Fibroblast of villous mesenchyme (primary cell): ENCODE measurements at regions not wholly inside any gene's neighbourhood (a gene's known extent, or its start where the extent isn't known, plus 50 kb on each side); places are given as distances from the start of the nearest gene placed in this dataset.

ENCODE experiments used
- DNase-seq: peaks from one replicate; pipeline ENCODE4 v3.0.0-alpha.2; 2010; ENCODE audit warnings: low read depth
- H3K4me3 ChIP-seq: 2 replicates; pipeline ENCODE4 v1.5.1; 2011; ENCODE audit warnings: low read depth, mild to moderate bottlenecking, low read length
- CTCF ChIP-seq: IDR thresholded peaks from 2 replicates; pipeline ENCODE4 v1.5.1; 2012; ENCODE audit warnings: low read depth, mild to moderate bottlenecking, low read length; ENCODE audit not compliant: insufficient read depth

GRCh38 chr12:67411562-67411961 is 142.4 kb downstream of the CAND1 start:
- H3K4me3 ChIP-seq = no peak overlapping the region
- TF ChIP-seq CTCF = no peak
- no peak for DNase-seq

GRCh38 chr12:67413577-67413976 is 144.4 kb downstream of the CAND1 start:
- DNase-seq = peak; percentile 44
- TF ChIP-seq CTCF = no peak

GRCh38 chr12:67414011-67414715 is 145.0 kb downstream of the CAND1 start:
- no peak for DNase-seq
- H3K4me3 ChIP-seq = no peak overlapping the region
- TF ChIP-seq CTCF = no peak

More at GRCh38 chr12:67413577-67413976, 144.4 kb downstream of the CAND1 start:
- H3K4me3 ChIP-seq = no peak overlapping the region

DNA sequence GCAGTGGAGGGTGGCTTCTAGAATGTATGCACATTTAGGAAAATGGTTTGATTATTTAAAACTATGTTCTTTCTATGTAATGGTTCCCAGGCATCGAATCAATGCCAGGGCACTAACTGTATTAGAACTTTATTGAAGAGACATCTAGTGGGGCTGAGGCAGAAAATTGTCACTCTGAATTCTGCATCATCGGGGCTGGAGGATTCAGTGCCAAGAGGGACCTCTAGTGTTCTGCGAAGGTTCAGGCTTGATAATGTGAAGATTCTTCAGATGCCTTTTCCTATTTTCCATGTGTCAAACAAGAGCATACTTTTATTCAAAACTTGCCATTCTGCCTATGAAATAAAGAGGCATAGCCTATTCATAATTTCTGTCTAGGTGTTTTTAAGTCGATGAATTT is 146.3 kb downstream of the CAND1 start:
- peak; percentile 56 for DNase-seq
- H3K4me3 ChIP-seq = no peak overlapping the region
- TF ChIP-seq CTCF = peak; percentile 58

DNA sequence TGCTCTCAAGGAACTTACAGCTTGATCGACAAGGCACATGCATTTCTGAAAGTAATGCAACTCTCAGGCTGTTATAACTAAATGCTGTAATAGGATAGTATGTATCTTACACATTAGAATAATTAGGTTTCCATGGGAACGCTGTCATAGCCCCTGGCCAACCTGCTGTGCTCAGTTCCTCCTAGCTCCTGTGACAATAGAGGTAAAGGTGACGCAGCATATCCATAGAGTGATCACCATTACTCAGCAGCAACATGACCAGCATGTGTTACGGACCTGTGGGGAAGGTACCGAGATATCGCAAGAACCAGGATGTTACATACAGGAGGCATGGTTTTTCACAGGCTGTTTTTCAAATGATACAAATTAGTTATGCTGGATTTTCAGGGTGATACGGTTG is 150.7 kb downstream of the CAND1 start:
- no peak for TF ChIP-seq CTCF
- DNase-seq = no peak

DNA sequence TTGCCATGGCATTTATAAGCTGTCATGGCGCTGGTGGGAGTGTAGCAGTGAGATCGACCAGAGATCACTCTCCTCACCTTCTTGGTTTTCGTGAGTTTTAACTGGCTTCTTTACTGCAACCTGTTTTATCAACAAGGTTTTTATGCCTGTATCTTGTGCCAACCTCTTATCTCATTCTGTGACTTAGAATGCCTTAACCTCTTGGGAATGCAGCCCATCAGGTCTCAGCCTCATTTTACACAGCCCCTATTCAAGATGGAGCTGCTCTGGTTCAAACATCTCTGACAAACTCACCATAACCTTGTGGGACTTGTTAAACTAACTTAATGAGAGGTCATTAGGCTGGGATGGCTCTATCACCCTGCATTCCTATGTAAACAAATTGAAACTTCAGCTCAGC is 151.3 kb downstream of the CAND1 start:
- no peak overlapping the region for H3K4me3 ChIP-seq
- no peak for DNase-seq
- TF ChIP-seq CTCF = no peak

More for the DNA sequence above, 150.7 kb downstream of the CAND1 start:
- H3K4me3 ChIP-seq = no peak overlapping the region

- TF ChIP-seq CTCF = no peak
- H3K4me3 ChIP-seq = no peak overlapping the region
- DNase-seq = no peak
Measured at GRCh38 chr12:67422081-67422480, 152.9 kb downstream of the CAND1 start.
